ENCODE measurements at regions not wholly inside any gene's neighbourhood (a gene's known extent, or its start where the extent isn't known, plus 50 kb on each side); places are given as distances from the start of the nearest gene placed in this dataset.

- no peak overlapping the region for H3K4me3 ChIP-seq (ENCODE audit: low read depth, low read length)
- DNase-seq (ENCODE audit: low read depth) = no peak
- TF ChIP-seq POLR2A (IDR thresholded peaks at IDR 0.05; ENCODE audit: extremely low read depth, insufficient read length) (no peak), CTCF (IDR thresholded peaks at IDR 0.05; ENCODE audit: low read depth, low read length) (no peak)
These were observed 297.9 kb downstream of the CLIC5 start for GRCh38 chr6:45717715-45718114.

- DNase-seq (ENCODE audit: low read depth) = no peak
- no peak for TF ChIP-seq MYC (IDR thresholded peaks at IDR 0.05; ENCODE audit: low read depth, low read length)
- no peak for TF ChIP-seq POLR2A (IDR thresholded peaks at IDR 0.05; ENCODE audit: extremely low read depth, insufficient read length)
- TF ChIP-seq CTCF (IDR thresholded peaks at IDR 0.05; ENCODE audit: low read depth, low read length) = no peak
- TF ChIP-seq, protein P1, sequence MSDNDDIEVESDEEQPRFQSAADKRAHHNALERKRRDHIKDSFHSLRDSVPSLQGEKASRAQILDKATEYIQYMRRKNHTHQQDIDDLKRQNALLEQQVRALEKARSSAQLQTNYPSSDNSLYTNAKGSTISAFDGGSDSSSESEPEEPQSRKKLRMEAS (IDR thresholded peaks at IDR 0.05; ENCODE audit: low read depth, low read length) = no peak
These were observed 298.6 kb downstream of the CLIC5 start for GRCh38 chr6:45717027-45717426.

DNA sequence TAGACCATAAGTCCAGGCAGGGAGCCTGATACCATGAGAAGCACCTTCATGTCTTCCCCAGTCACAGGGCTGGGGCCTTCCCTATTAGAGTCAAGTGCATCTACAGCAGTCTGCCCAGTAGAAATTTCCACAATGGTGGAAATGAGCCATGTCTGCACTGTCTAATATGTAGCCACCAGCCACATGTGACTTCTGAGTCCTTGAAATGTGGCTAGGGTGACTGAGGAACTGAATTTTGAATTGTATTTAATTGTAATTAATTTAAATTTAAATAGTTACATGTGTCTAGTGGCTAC lies 300.2 kb downstream of the CLIC5 start:
- no peak overlapping the region for H3K4me3 ChIP-seq (ENCODE audit: low read depth, low read length)
- TF ChIP-seq, protein P1 (IDR thresholded peaks at IDR 0.05; ENCODE audit: low read depth, low read length) = no peak
- TF ChIP-seq MYC (IDR thresholded peaks at IDR 0.05; ENCODE audit: low read depth, low read length) (no peak), POLR2A (IDR thresholded peaks at IDR 0.05; ENCODE audit: extremely low read depth, insufficient read length) (no peak), CTCF (IDR thresholded peaks at IDR 0.05; ENCODE audit: low read depth, low read length) (no peak)
- no peak for DNase-seq (ENCODE audit: low read depth)

More at GRCh38 chr6:45717027-45717426, 298.6 kb downstream of the CLIC5 start:
- no peak overlapping the region for H3K4me3 ChIP-seq (ENCODE audit: low read depth, low read length)

- TF ChIP-seq CTCF (IDR thresholded peaks at IDR 0.05; ENCODE audit: low read depth, low read length) = peak; percentile 94
- TF ChIP-seq, protein P1 (IDR thresholded peaks at IDR 0.05; ENCODE audit: low read depth, low read length) = no peak
- DNase-seq (ENCODE audit: low read depth) = peak; percentile 94
- no peak overlapping the region for H3K4me3 ChIP-seq (ENCODE audit: low read depth, low read length)
These were observed 300.7 kb downstream of the CLIC5 start for GRCh38 chr6:45714741-45715507.

DNA sequence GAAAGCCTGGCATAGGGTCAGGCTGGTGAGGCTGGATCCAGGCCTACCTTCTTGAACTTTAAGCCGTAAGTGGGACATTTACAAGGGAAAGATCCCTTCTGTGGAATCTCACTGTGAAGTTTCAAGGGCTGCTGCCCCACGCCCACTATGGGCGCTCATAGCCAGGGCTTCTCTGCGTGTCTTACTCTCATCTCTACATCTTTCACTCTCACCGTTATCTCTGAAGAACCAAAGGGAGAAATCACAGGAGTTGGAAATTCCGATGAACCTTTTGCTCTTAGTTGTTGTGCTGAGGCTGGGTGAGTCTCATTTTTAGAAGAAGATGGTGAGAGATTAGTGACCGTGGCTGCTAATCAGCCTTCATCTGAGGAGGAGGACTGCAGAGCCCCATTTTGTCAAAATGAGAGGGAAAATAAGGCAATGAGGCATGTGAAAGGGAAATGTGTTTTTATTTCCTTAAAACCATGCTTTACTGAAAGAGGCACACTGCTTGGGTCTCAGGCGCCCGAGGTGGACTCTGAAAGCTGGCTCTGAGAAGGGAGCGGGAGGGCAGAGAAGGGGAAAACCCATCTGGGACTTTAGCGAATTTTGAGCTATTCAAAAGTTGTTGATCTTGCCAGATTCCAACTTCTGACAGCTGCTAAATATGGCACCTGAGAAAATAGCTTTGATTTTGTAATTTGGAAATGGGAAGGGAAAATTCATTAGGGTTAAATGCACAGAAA lies 301.5 kb downstream of the CLIC5 start:
- no peak for DNase-seq (ENCODE audit: low read depth)
- H3K4me3 ChIP-seq (ENCODE audit: low read depth, low read length) = no peak overlapping the region
- no peak for TF ChIP-seq MYC (IDR thresholded peaks at IDR 0.05; ENCODE audit: low read depth, low read length)
- TF ChIP-seq, protein P1 (IDR thresholded peaks at IDR 0.05; ENCODE audit: low read depth, low read length) = no peak
- no peak for TF ChIP-seq CTCF (IDR thresholded peaks at IDR 0.05; ENCODE audit: low read depth, low read length)
- no peak for TF ChIP-seq POLR2A (IDR thresholded peaks at IDR 0.05; ENCODE audit: extremely low read depth, insufficient read length)
